GM06990 (cell line): ENCODE measurements at regions not wholly inside any gene's neighbourhood (a gene's known extent, or its start where the extent isn't known, plus 50 kb on each side); places are given as distances from the start of the nearest gene placed in this dataset.

ENCODE experiments used
- DNase-seq: peaks from one replicate; pipeline ENCODE4 v3.0.0-alpha.2; 2011; ENCODE audit not compliant: insufficient read length; ENCODE audit errors: extremely low read depth
- H3K27me3 ChIP-seq: replicated peaks from 2 replicates; pipeline ENCODE4 v1.6.0; 2011; ENCODE audit warnings: low read length; ENCODE audit not compliant: control insufficient read depth, insufficient read depth
- H3K36me3 ChIP-seq: 2 replicates; pipeline ENCODE4 v1.5.1; 2011; ENCODE audit warnings: low read length; ENCODE audit not compliant: control insufficient read depth, insufficient read depth
- H3K4me3 ChIP-seq: replicated peaks from 2 replicates; pipeline ENCODE4 v1.5.1; 2011; ENCODE audit warnings: low read depth, mild to moderate bottlenecking, control low read depth, low read length
- TF ChIP-seq, protein P1 (sequence below): IDR thresholded peaks from 2 replicates; pipeline ENCODE4 v1.5.1; 2011; ENCODE audit warnings: low read length, control low read depth, mild to moderate bottlenecking, inconsistent platforms; ENCODE audit not compliant: insufficient read depth, poor library complexity, severe bottlenecking

- H3K4me3 ChIP-seq = no peak overlapping the region
- no peaks in the 10 kb centered on the region for H3K36me3 ChIP-seq
Observed at GRCh38 chr10:43857931-43858315, 209.2 kb upstream of the ZNF32 start.

GRCh38 chr10:43857206-43857930 lies 208.7 kb upstream of the ZNF32 start:
- Histone ChIP-seq H3K36me3 (no peaks in the 10 kb centered on the region), H3K4me3 (no peak overlapping the region), H3K27me3 (no peaks in the 10 kb centered on the region)
- TF ChIP-seq, protein P1, sequence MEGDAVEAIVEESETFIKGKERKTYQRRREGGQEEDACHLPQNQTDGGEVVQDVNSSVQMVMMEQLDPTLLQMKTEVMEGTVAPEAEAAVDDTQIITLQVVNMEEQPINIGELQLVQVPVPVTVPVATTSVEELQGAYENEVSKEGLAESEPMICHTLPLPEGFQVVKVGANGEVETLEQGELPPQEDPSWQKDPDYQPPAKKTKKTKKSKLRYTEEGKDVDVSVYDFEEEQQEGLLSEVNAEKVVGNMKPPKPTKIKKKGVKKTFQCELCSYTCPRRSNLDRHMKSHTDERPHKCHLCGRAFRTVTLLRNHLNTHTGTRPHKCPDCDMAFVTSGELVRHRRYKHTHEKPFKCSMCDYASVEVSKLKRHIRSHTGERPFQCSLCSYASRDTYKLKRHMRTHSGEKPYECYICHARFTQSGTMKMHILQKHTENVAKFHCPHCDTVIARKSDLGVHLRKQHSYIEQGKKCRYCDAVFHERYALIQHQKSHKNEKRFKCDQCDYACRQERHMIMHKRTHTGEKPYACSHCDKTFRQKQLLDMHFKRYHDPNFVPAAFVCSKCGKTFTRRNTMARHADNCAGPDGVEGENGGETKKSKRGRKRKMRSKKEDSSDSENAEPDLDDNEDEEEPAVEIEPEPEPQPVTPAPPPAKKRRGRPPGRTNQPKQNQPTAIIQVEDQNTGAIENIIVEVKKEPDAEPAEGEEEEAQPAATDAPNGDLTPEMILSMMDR = no peak
- no peak for DNase-seq

More at GRCh38 chr10:43857931-43858315, 209.2 kb upstream of the ZNF32 start:
- TF ChIP-seq, protein P1 = no peak
- DNase-seq = no peak
- no peaks in the 10 kb centered on the region for H3K27me3 ChIP-seq

DNA sequence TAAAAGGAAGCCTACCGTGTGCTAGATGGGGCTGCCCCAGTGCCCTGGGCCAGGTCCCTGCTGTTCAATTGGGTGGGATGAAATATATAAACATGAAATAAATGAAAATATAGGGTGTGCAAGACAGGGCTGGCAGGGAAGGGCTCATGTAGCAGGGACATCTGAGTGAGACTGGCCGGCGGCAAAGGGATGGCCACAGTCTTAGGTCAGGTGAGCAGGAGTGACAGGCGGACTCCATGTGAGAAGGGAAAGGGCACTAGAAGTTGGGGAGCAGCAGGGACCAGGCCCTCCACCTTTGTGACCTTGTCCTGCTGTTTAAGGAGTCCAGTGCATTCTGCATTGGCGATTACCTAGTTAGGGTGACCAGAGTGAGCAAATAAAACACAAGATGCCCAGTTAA lies 207.6 kb upstream of the ZNF32 start:
- Histone ChIP-seq H3K4me3 (no peak overlapping the region), H3K27me3 (no peaks in the 10 kb centered on the region), H3K36me3 (no peaks in the 10 kb centered on the region)
- DNase-seq = no peak
- TF ChIP-seq, protein P1 = no peak

DNA sequence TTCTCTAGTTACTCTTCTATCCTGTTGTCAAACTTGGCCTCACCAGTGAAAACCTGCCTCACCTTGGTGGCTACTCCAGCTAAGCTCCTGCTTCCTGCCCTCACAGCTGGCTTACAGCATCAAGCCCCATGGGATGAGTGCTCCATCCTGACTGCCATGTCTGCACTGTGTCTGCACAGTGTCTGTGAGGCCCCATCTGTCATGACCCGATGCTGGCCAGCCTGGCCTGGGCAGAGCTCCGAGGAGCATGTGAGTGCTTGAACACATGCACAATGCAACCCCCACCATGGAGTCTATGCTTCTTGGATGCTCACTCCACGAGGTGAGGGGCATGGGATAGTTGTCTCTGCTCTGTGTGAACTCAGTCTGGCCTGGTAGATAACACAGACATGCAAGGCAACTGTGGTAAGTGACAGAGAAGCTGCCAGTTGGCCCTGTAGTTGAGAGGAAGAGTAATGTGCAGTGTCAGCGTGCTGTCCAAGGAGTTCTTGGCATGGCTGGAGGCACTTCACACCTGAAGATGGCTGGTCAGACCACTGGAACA lies 207.1 kb upstream of the ZNF32 start:
- TF ChIP-seq, protein P1 = no peak
- no peak for DNase-seq
- no peak overlapping the region for H3K4me3 ChIP-seq
- H3K36me3 ChIP-seq = no peaks in the 10 kb centered on the region
- no peaks in the 10 kb centered on the region for H3K27me3 ChIP-seq

DNA sequence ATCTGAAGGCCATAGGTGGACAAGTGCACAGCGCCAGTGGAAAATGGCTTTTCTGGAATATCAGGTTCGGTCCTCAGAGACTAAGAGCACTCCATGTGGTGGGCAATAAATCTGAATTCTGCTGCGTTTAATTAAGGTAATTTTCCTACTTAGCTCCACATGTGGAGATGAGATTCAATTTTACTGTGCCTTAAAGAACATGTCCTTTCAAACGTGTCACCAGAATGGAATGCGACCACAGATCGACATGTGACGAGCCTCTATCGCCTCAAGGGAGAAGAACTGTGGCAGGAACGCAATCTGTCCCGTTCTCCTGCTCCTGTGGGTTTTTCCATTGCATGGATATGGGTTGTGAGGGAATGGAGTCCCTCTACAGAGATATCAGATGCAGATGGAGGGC lies 205.3 kb upstream of the ZNF32 start:
- Histone ChIP-seq H3K27me3 (no peaks in the 10 kb centered on the region), H3K4me3 (no peak overlapping the region), H3K36me3 (no peaks in the 10 kb centered on the region)
- TF ChIP-seq, protein P1 = no peak
- no peak for DNase-seq
